ENCODE measurements at regions not wholly inside any gene's neighbourhood (a gene's known extent, or its start where the extent isn't known, plus 50 kb on each side); places are given as distances from the start of the nearest gene placed in this dataset.
"Not testable (repeated sequence)": the region's sequence is repeated elsewhere in the genome, so short reads cannot be mapped to it uniquely, and the experiment has no call there.

GRCh38 chr5:99022250-99022649 lies 93.4 kb upstream of the CHD1 start:
- no peak overlapping the region for H3K27ac ChIP-seq
- no peak for TF ChIP-seq ZFX (IDR thresholded peaks at IDR 0.05; ENCODE audit: borderline replicate concordance)
- no peak for TF ChIP-seq CTCF (IDR thresholded peaks at IDR 0.05)

- 0 out of 2 replicates have a peak overlapping the region, but pooled peaks have one; percentile 12 for H3K27ac ChIP-seq
- TF ChIP-seq ZFX (IDR thresholded peaks at IDR 0.05; ENCODE audit: borderline replicate concordance), result no peak
- no peak for TF ChIP-seq CTCF (IDR thresholded peaks at IDR 0.05)
These were observed 91.9 kb upstream of the CHD1 start for GRCh38 chr5:99020698-99021048.

GRCh38 chr5:99019812-99020697 lies 91.2 kb upstream of the CHD1 start:
- H3K27ac ChIP-seq, result 0 out of 2 replicates have a peak overlapping the region, but pooled peaks have one; percentile 12
- TF ChIP-seq ZFX (IDR thresholded peaks at IDR 0.05; ENCODE audit: borderline replicate concordance) (no peak), CTCF (IDR thresholded peaks at IDR 0.05) (no peak)

GRCh38 chr5:99019254-99019653 lies 90.4 kb upstream of the CHD1 start:
- H3K27ac ChIP-seq, result no peak overlapping the region
- TF ChIP-seq ZFX (IDR thresholded peaks at IDR 0.05; ENCODE audit: borderline replicate concordance) (no peak), CTCF (IDR thresholded peaks at IDR 0.05) (no peak)

- H3K27ac ChIP-seq, result no peak overlapping the region
- TF ChIP-seq CTCF (IDR thresholded peaks at IDR 0.05) (no peak), ZFX (IDR thresholded peaks at IDR 0.05; ENCODE audit: borderline replicate concordance) (no peak)
These were observed 81.5 kb upstream of the CHD1 start for GRCh38 chr5:99010294-99010693.

GRCh38 chr5:99008009-99008408 lies 79.2 kb upstream of the CHD1 start:
- H3K27ac ChIP-seq, result not testable (repeated sequence)

GRCh38 chr5:99005506-99005905 lies 76.7 kb upstream of the CHD1 start:
- no peak for TF ChIP-seq ZFX (IDR thresholded peaks at IDR 0.05; ENCODE audit: borderline replicate concordance)
- no peak for TF ChIP-seq CTCF (IDR thresholded peaks at IDR 0.05)
- no peak overlapping the region for H3K27ac ChIP-seq
